Astrocyte (in vitro differentiated cells and primary cell): ENCODE measurements at regions not wholly inside any gene's neighbourhood (a gene's known extent, or its start where the extent isn't known, plus 50 kb on each side); places are given as distances from the start of the nearest gene placed in this dataset.

Source experiments
- EZH2 ChIP-seq: IDR thresholded peaks from 2 replicates; pipeline ENCODE4 v1.6.1; 2012; ENCODE audit warnings: mild to moderate bottlenecking, low read length, inconsistent platforms; ENCODE audit not compliant: insufficient read depth
- TF ChIP-seq, protein P1 (sequence below): IDR thresholded peaks from 2 replicates; pipeline ENCODE4 v1.5.1; 2011; ENCODE audit warnings: low read depth, mild to moderate bottlenecking, inconsistent platforms, low read length, moderate library complexity; ENCODE audit not compliant: insufficient read depth

DNA sequence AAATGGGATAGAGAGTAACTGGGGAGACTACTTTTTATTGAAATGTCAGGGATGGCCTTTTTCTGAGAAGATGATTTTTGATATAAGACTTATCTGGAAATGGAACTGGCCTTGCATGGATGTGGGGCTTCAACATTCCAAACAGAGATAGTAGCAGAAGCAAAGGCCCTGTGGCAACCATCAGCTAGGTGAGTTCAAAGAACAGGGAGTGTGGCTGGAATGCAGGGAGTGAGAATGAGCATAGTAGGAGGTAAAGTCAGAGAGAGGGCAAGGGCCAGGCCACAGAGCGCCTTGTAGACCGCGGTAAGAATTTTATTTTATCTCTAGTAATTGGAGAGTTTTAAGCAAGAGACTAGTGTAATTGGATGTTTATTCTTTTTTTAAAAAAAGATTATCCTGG is 227.0 kb upstream of the B3GALT2 start:
- TF ChIP-seq, protein P1, sequence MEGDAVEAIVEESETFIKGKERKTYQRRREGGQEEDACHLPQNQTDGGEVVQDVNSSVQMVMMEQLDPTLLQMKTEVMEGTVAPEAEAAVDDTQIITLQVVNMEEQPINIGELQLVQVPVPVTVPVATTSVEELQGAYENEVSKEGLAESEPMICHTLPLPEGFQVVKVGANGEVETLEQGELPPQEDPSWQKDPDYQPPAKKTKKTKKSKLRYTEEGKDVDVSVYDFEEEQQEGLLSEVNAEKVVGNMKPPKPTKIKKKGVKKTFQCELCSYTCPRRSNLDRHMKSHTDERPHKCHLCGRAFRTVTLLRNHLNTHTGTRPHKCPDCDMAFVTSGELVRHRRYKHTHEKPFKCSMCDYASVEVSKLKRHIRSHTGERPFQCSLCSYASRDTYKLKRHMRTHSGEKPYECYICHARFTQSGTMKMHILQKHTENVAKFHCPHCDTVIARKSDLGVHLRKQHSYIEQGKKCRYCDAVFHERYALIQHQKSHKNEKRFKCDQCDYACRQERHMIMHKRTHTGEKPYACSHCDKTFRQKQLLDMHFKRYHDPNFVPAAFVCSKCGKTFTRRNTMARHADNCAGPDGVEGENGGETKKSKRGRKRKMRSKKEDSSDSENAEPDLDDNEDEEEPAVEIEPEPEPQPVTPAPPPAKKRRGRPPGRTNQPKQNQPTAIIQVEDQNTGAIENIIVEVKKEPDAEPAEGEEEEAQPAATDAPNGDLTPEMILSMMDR: no peak
- TF ChIP-seq EZH2: no peak
